ENCODE measurements at regions not wholly inside any gene's neighbourhood (a gene's known extent, or its start where the extent isn't known, plus 50 kb on each side); places are given as distances from the start of the nearest gene placed in this dataset.

- dilution Hi-C loops (cut with HindIII; ENCODE audit: low sequenced_read_pairs, unreplicated experiment) = no loop called here
- no peak for ATAC-seq (ENCODE audit: low read depth)
- CTCF ChIA-PET = no interaction called here
Observed at GRCh38 chrX:127190381-127190780, 370.9 kb downstream of the PRR32 start.

More at GRCh38 chrX:127190381-127190780, 370.9 kb downstream of the PRR32 start:
- WGBS, 2 experiments (ENCODE audit: extremely low coverage in 2 of 2, insufficient read length in 1 of 2) = no CpG with 5 or more reads among the region's 3 CpGs
- H2AK9ac ChIP-seq (replicated peaks; ENCODE audit: low read depth, low read length, poor library complexity) = no peak overlapping the region
- no peak overlapping the region for H3K27ac ChIP-seq (ENCODE audit: insufficient read depth, low read length)
- no peak for TF ChIP-seq RAD21 (IDR thresholded peaks at IDR 0.05; ENCODE audit: low read length)
- no peak for TF ChIP-seq ELK1 (IDR thresholded peaks at IDR 0.05; ENCODE audit: borderline replicate concordance, low read depth, low read length)
- TF ChIP-seq RCOR1 (IDR thresholded peaks at IDR 0.05; ENCODE audit: insufficient replicate concordance, low read length) = no peak
- no peak for TF ChIP-seq CHD1 (IDR thresholded peaks at IDR 0.05; ENCODE audit: low read depth, low read length)
- no peak for TF ChIP-seq SMC3 (IDR thresholded peaks at IDR 0.05; ENCODE audit: low read depth, low read length)
- no peak for TF ChIP-seq MAZ (IDR thresholded peaks at IDR 0.05; ENCODE audit: borderline replicate concordance, low read depth, low read length)
- TF ChIP-seq BHLHE40 (IDR thresholded peaks at IDR 0.05; ENCODE audit: low read depth, low read length) = no peak
- TF ChIP-seq RFX5 (IDR thresholded peaks at IDR 0.05; ENCODE audit: low read depth, low read length) = no peak
- no peak for TF ChIP-seq POLR2A (IDR thresholded peaks at IDR 0.05; ENCODE audit: low read depth, low read length)
- no peak for TF ChIP-seq MAFK (IDR thresholded peaks at IDR 0.05; ENCODE audit: low read depth, low read length)
- intact Hi-C loops (cut with micrococcal nuclease) = no loop called here
- no peaks in the 10 kb centered on the region for H3K9me1 ChIP-seq (ENCODE audit: insufficient read depth, low read length)
- H3K18ac ChIP-seq (ENCODE audit: low read depth, low read length) = no peak overlapping the region
- no peaks in the 10 kb centered on the region for H3K4me1 ChIP-seq (ENCODE audit: control insufficient read depth, insufficient read depth, low read length)
- H3K4me3 ChIP-seq (ENCODE audit: insufficient read depth, low read depth, low read length) = no peak overlapping the region
- H2BK20ac ChIP-seq (ENCODE audit: low read depth, low read length) = no peak overlapping the region
- no peak overlapping the region for H2BK120ac ChIP-seq (ENCODE audit: low read depth, low read length)
- no TSS peak for BruUV-seq (replicated peaks)
- no peaks in the 10 kb centered on the region for H3K36me3 ChIP-seq (ENCODE audit: control insufficient read depth, insufficient read depth, low read length)
- H2AK5ac ChIP-seq (ENCODE audit: low read depth, low read length) = no peak overlapping the region
- H3K27me3 ChIP-seq (ENCODE audit: control insufficient read depth, insufficient read depth, low read length) = no peaks in the 10 kb centered on the region
- H3K79me1 ChIP-seq (ENCODE audit: low read depth in 1 of 2, low read length in 2 of 2) = no peaks in the 10 kb centered on the region
- H4K20me1 ChIP-seq (ENCODE audit: insufficient read depth, low read length) = no peaks in the 10 kb centered on the region
- in situ Hi-C loops (cut with MboI; ENCODE audit: low sequenced_read_pairs) = no loop called here
- H4K8ac ChIP-seq (ENCODE audit: low read depth in 2 of 2, low read length in 2 of 2) = no peak overlapping the region
- no peak overlapping the region for H4K5ac ChIP-seq (ENCODE audit: low read depth, low read length)
- POLR2A ChIA-PET (ENCODE audit: unreplicated experiment) = no interaction called here
- H4K91ac ChIP-seq (ENCODE audit: insufficient read depth, low read depth, low read length) = no peak overlapping the region
- H3K4me2 ChIP-seq (ENCODE audit: low read depth, low read length) = no peak overlapping the region
- H3K56ac ChIP-seq (ENCODE audit: extremely low read depth, insufficient read depth, low read length) = no peak overlapping the region
- H2BK5ac ChIP-seq (ENCODE audit: low read depth, low read length, poor library complexity, severe bottlenecking) = no peak overlapping the region
- H3K9me3 ChIP-seq (ENCODE audit: control insufficient read depth, insufficient read depth, low read length) = peaks cover 2% of the 10 kb centered on the region; the same call in 1 of the 2 replicates
- no peak overlapping the region for H3K4ac ChIP-seq (ENCODE audit: low read depth, low read length)
- H2AFZ ChIP-seq (replicated peaks; ENCODE audit: low read length, poor library complexity) = no peak overlapping the region
- H3K9ac ChIP-seq (ENCODE audit: low read depth, low read length) = no peak overlapping the region
- no peak overlapping the region for H3K14ac ChIP-seq (replicated peaks; ENCODE audit: low read depth, low read length)
- H3K23ac ChIP-seq (ENCODE audit: low read depth, low read length) = no peak overlapping the region
- DNase-seq = no peak
- H2BK15ac ChIP-seq (ENCODE audit: low read depth, low read length) = no peak overlapping the region
